Sigmoid colon (tissue), 4 donors: ENCODE measurements at regions not wholly inside any gene's neighbourhood (a gene's known extent, or its start where the extent isn't known, plus 50 kb on each side); places are given as distances from the start of the nearest gene placed in this dataset.

ENCODE experiments used
- EP300 ChIP-seq, 4 donors: sonication (generic); formaldehyde crosslinking; IDR thresholded peaks; one replicate each; pipeline ENCODE4 v1.6.1; 2017; ENCODE audit warnings: antibody characterized with exemption in 4 of 4
- POLR2A ChIP-seq, 2 donors: fragments of 450-650 bp; IDR thresholded peaks; one replicate each; pipeline ENCODE4 v1.6.1; 2016; ENCODE audit warnings: antibody characterized with exemption in 2 of 2, mild to moderate bottlenecking in 2 of 2, moderate library complexity in 2 of 2
- TF ChIP-seq, protein P1 (sequence below), 4 experiments: fragments of 450-650 bp in 3 of 4; fragments of 200-600 bp in 1 of 4; IDR thresholded peaks; one replicate each; pipeline ENCODE4 v1.5.1; 2016 to 2019; ENCODE audit warnings: antibody characterized with exemption in 4 of 4, mild to moderate bottlenecking in 3 of 4, moderate library complexity in 2 of 4

DNA sequence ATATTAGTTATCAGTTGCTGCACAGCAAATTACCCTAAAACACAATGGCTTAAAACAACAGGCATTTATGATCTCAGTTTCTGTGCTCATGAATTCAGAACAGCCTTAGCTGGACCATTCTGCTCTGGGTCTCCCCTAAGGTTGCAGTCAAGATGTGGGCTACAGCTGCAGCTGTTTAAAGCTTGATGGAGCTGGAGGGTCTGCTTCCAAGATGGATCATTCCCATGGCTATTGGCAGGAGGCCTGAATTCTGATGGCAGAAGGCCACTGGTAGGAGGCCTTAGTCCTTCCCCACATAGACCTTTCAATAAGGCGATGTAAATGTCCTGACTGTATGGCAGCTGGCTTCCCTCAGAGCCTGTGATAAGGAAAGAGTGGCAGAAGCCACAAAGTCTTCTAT is 118.6 kb upstream of the SERPINE2 start:
- TF ChIP-seq, protein P1, sequence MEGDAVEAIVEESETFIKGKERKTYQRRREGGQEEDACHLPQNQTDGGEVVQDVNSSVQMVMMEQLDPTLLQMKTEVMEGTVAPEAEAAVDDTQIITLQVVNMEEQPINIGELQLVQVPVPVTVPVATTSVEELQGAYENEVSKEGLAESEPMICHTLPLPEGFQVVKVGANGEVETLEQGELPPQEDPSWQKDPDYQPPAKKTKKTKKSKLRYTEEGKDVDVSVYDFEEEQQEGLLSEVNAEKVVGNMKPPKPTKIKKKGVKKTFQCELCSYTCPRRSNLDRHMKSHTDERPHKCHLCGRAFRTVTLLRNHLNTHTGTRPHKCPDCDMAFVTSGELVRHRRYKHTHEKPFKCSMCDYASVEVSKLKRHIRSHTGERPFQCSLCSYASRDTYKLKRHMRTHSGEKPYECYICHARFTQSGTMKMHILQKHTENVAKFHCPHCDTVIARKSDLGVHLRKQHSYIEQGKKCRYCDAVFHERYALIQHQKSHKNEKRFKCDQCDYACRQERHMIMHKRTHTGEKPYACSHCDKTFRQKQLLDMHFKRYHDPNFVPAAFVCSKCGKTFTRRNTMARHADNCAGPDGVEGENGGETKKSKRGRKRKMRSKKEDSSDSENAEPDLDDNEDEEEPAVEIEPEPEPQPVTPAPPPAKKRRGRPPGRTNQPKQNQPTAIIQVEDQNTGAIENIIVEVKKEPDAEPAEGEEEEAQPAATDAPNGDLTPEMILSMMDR (IDR thresholded peaks at IDR 0.05): no peak
- TF ChIP-seq EP300 (IDR thresholded peaks at IDR 0.05) (no peak), POLR2A (IDR thresholded peaks at IDR 0.05) (no peak)
